Stimulated activated CD8-positive, alpha-beta memory T cell treated with anti-CD3 and anti-CD28 coated beads, Interleukin-15, amount 100 ng/mL, for 48 hours (primary cell): ENCODE measurements at regions not wholly inside any gene's neighbourhood (a gene's known extent, or its start where the extent isn't known, plus 50 kb on each side); places are given as distances from the start of the nearest gene placed in this dataset.
"Not testable (repeated sequence)": the region's sequence is repeated elsewhere in the genome, so short reads cannot be mapped to it uniquely, and the experiment has no call there.

ENCODE experiments used
- DNase-seq, 2 donors: peaks; one replicate each; pipeline ENCODE4 v3.0.0-alpha.2; 2020; ENCODE audit warnings: low read depth in 2 of 2

- no peak for DNase-seq
Observed at GRCh38 chr5:82551840-82552385, 273.8 kb upstream of the RPS23 start.

GRCh38 chr5:82551192-82551591 lies 273.0 kb upstream of the RPS23 start:
- no peak for DNase-seq

DNA sequence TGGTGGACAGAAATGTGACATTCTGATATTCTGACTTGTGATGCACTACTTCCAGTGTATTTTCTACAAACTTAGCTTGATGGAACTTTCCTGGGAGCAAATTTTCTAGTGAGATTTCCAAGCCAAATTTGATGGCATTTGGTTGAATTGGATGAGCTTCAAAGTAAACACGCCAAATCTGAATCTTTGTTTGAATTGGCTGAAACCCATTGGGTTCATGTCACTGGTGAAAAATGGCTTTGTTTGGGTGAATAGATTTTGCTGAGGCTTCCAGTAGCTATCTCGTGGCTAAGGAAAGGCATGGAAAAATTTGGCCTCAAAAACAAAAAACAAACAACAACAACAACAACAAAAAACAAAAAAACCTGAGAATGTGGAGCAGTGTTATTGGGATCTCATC lies 271.1 kb upstream of the RPS23 start:
- DNase-seq, result no peak

GRCh38 chr5:82544004-82544403 lies 265.9 kb upstream of the RPS23 start:
- DNase-seq, result no peak

GRCh38 chr5:82540301-82540700 lies 262.1 kb upstream of the RPS23 start:
- DNase-seq, result no peak

GRCh38 chr5:82538339-82539034 lies 260.3 kb upstream of the RPS23 start:
- DNase-seq, result no peak

DNA sequence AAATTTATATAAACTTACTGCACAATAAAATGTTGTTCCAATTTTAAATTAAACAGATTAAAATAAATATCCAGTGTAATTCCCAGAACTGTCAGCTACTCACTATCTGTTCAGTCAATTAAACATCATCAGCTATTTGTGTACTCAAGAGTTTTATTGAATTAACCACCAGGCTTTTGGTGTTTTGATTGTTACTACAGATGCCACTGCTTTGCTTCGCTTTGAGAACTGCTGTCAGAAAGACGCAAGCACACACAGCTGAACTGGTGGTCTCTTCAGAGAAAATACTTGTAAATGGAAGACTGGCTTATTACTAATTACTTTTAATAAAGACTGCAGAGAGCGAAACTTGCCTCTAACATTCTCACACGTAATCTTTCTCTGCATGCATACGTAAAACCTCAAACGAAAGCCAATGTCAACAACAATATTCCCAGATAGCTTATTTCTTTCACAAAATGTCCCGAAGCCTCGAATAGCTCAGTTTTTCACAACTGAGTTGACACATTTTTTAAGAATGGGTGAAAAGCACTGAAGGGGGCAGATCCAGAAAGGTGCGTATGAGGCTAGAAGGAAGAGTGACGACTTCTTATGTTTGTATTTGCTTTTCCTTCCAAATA lies 259.6 kb upstream of the RPS23 start:
- no peak for DNase-seq

GRCh38 chr5:82534986-82535385 lies 256.8 kb upstream of the RPS23 start:
- no peak for DNase-seq

GRCh38 chr5:82532075-82532474 lies 253.9 kb upstream of the RPS23 start:
- DNase-seq, result not testable (repeated sequence)

DNA sequence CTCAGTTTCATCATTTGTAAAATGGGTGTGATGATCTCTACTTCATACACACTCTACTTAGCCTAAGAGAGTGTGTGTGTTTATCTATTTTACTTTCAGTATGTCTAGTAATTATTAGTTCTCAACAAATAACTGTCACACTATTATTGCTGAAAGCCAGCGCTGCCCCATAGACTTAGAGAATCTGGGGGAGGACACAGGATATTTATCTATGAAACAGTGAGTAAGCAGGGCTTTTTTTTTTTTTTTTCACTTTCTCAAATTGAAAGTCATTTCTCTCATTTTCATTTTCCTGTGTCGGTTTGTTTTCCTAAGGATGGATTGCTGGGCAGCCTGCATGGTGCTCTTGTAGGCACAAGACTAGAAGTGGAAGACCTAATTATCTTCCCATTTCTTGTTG lies 248.4 kb upstream of the RPS23 start:
- DNase-seq, result no peak

- no peak for DNase-seq
Observed at GRCh38 chr5:82525626-82526025, 247.5 kb upstream of the RPS23 start.

GRCh38 chr5:82523633-82524032 lies 245.5 kb upstream of the RPS23 start:
- DNase-seq, result no peak

DNA sequence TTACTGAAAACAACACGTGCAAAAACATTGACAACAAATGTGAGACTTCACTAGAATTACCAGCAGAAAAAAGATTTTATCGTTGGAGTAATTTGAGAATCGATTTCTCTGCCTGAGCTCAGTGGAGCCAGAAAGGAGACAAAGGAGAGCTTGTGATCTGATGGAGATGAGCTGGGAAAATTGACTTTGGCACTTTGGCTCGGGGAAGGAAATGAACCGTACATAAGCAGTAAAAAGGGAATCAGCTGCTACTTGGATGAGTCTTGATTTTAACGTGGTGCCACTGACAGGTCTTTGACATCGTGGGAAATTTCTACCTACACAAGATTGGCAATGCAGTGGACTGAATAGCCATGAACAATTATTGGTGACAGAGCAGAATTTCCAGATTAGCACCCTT lies 244.7 kb upstream of the RPS23 start:
- DNase-seq, result no peak

- no peak for DNase-seq
Observed at GRCh38 chr5:82521431-82522051, 243.4 kb upstream of the RPS23 start.

GRCh38 chr5:82519558-82519957 lies 241.4 kb upstream of the RPS23 start:
- DNase-seq, result no peak

GRCh38 chr5:82517544-82518075 lies 239.5 kb upstream of the RPS23 start:
- no peak for DNase-seq

DNA sequence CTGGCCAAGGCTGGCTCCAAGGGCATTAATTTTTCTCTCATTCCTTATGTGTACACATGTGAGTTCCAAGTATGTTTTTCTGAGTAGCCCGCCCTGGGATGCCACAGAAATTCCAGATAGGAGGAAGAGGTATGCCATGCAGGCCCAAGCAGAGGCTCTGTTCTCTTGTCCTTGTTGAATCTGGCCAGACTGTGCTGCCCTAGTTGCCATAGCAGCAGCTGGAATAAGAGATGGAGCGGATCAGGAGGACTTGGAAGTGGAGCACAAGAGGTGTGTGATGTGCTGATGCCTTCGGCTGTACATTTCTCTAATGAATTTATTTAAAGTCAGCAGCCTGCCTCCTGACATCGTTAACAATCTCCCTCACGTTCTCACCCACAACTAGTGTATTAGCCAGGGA lies 235.6 kb upstream of the RPS23 start:
- DNase-seq, result no peak

- no peak for DNase-seq
Observed at GRCh38 chr5:82512025-82512424, 233.9 kb upstream of the RPS23 start.

DNA sequence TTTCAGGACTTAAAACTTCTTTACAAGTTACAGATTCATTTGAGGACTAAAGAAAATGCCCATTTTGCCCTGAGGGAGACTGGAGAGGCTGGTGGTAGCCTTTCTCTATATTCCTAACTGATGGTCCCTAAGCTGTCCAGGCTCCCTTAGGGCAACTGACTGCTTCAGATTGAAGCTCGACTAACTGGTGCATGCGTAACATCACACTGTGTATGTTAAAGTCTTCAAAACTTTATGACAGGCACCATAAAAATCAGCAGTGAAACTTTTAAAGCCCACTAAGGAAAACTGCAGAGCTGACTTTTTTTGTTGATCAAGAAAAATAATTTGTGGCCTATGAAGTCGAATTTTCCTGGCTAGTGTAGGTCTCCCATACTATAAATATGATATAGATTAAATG lies 233.0 kb upstream of the RPS23 start:
- DNase-seq, result no peak

GRCh38 chr5:82509762-82510161 lies 231.6 kb upstream of the RPS23 start:
- DNase-seq, result no peak

- not testable (repeated sequence) for DNase-seq
Observed at GRCh38 chr5:82506390-82506789, 228.2 kb upstream of the RPS23 start.

DNA sequence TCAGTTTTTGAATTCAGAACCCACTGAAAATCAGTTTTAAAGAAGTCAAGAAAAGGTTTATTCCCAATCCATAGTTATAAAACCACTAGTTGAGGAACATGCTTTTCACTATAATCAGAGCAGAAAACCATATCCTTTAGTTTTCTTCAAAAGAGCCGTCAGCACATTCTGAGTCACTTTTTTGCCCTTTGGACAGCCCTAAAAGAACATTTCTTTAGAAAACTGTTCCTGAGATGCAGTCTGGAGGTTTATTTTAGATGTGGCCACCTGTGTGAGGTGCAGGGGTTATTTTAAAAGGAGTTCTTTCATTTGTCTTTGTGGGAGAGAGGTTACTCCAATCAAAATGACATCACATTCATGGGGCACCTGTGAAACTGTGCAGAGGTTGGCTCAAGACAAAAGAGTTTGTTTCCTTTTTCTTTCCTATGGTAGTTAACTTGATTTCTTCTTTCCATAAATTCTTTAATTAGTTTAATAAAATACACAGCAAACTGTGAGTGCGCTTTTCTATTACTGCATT lies 221.6 kb upstream of the RPS23 start:
- DNase-seq, result no peak

DNA sequence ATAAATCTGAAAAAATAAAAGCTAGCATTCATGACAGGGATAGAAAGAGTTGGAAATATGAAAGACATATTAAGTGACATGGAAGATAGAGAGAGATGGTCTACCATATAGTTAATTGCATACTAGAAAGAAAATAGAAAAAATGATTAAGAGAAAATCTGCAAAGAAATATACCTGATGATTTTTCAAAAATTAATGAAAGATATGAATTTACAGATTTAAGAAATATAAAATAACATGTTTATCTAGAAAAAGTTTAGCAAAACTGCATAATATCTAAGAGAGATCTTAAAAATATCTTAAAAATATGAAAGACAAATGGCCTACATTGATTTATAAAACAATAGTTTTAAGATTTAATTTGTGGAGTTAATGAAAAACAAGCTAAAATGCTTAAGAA lies 219.1 kb upstream of the RPS23 start:
- DNase-seq, result no peak
